Right lobe of liver (tissue), 4 donors: ENCODE measurements at regions not wholly inside any gene's neighbourhood (a gene's known extent, or its start where the extent isn't known, plus 50 kb on each side); places are given as distances from the start of the nearest gene placed in this dataset.

ENCODE experiments used
- POLR2A ChIP-seq: fragments of 450-650 bp; IDR thresholded peaks from one replicate; pipeline ENCODE4 v1.6.1; 2017; ENCODE audit warnings: antibody characterized with exemption, mild to moderate bottlenecking
- TF ChIP-seq, protein P1 (sequence below), 4 donors: fragments of 200-600 bp in 3 of 4; fragments of 450-650 bp in 1 of 4; IDR thresholded peaks; one replicate each; pipeline versions ENCODE4 v1.5.1 to v1.8.0; 2016 to 2022; ENCODE audit warnings: antibody characterized with exemption in 4 of 4, mild to moderate bottlenecking in 2 of 4
- donor health status: DM: no; HTN: no; CAD: no.
- donor health status: DM: no; HTN: no; CAD: no.
- donor health status: DM: no; HTN: yes; CAD: no.

DNA sequence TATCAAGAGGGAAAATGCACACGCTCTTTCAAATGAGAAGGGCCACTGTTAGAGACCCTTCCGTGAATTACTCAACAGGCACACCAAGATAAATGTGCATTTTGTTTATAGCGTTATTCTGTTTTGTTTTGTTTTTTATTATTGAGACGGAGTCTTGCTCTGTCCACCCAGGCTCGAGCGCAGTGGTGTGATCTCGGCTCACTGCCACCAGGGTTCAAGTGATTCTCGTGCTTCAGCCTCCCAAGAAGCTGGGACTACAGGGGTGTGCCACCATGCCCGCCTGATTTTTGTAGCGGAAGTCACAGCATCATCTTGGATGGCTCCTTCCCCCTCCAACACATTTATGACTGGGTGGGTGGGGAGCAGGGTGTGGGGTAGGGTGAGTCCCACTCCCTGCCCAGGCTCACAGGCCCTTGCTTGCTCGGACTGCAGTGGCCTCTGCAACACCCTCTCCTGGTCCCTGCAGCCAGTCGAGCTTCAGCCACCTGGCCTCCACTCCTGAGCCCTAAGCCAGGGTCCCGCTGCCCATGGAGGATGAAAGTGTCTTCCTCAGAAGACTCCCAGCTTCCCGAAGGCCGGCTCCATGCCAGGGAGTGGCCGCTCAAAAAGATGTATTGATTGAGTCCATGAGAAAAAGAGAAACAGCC, 68.0 kb downstream of the RTL6 start:
- TF ChIP-seq, protein P1, sequence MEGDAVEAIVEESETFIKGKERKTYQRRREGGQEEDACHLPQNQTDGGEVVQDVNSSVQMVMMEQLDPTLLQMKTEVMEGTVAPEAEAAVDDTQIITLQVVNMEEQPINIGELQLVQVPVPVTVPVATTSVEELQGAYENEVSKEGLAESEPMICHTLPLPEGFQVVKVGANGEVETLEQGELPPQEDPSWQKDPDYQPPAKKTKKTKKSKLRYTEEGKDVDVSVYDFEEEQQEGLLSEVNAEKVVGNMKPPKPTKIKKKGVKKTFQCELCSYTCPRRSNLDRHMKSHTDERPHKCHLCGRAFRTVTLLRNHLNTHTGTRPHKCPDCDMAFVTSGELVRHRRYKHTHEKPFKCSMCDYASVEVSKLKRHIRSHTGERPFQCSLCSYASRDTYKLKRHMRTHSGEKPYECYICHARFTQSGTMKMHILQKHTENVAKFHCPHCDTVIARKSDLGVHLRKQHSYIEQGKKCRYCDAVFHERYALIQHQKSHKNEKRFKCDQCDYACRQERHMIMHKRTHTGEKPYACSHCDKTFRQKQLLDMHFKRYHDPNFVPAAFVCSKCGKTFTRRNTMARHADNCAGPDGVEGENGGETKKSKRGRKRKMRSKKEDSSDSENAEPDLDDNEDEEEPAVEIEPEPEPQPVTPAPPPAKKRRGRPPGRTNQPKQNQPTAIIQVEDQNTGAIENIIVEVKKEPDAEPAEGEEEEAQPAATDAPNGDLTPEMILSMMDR (IDR thresholded peaks at IDR 0.05), result no peak
- no peak for TF ChIP-seq POLR2A
